Activated CD8-positive, alpha-beta memory T cell treated with anti-CD3 and anti-CD28 coated beads for 24 hours (primary cell): ENCODE measurements at regions not wholly inside any gene's neighbourhood (a gene's known extent, or its start where the extent isn't known, plus 50 kb on each side); places are given as distances from the start of the nearest gene placed in this dataset.
"Not testable (repeated sequence)": the region's sequence is repeated elsewhere in the genome, so short reads cannot be mapped to it uniquely, and the experiment has no call there.

Experiments used
- DNase-seq: peaks from one replicate; pipeline ENCODE4 v3.0.0-alpha.2; 2020

DNA sequence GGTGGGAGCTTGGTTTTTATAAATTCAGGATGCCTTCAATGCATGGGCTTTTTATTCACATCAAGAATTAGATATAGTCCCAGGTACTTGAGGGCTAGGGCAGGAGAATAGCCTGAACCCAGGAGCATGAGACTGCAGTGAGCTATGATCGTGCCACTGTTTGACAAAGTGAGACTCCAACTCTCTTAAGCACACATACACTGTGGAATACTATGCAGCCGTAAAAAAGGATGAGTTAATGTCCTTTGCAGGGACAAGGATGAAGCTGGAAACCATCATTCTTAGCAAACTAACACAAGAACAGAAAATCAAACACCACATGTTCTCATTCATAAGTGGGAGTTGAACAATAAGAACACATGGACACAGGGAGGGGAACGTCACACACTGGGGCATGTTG lies 470.0 kb downstream of the SETD4 start:
- DNase-seq = not testable (repeated sequence)

GRCh38 chr21:35587841-35588380 lies 472.4 kb downstream of the SETD4 start:
- no peak for DNase-seq

GRCh38 chr21:35586305-35586704 lies 474.0 kb downstream of the SETD4 start:
- no peak for DNase-seq

DNA sequence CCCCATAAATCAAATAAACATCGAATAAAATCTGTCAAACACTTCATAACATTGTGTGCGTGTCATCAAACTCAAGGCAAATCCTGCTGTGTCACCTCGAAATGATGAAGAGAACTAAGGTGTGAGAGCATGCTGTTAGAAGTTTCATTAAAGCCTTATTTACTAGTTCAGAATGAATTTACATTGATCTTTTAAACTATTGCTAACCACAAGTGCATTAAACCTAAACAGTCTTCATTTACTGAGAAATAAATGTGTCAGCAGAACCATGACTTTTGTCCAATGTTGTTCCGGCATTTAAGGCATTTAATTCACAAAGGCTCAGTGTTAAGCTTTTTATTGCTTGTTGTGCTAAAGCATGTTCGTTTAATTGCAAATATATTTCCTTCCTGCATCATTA lies 474.4 kb downstream of the SETD4 start:
- DNase-seq = no peak

GRCh38 chr21:35585155-35585554 lies 475.2 kb downstream of the SETD4 start:
- no peak for DNase-seq

- no peak for DNase-seq
These were observed 476.6 kb downstream of the SETD4 start for GRCh38 chr21:35583566-35584216.

DNA sequence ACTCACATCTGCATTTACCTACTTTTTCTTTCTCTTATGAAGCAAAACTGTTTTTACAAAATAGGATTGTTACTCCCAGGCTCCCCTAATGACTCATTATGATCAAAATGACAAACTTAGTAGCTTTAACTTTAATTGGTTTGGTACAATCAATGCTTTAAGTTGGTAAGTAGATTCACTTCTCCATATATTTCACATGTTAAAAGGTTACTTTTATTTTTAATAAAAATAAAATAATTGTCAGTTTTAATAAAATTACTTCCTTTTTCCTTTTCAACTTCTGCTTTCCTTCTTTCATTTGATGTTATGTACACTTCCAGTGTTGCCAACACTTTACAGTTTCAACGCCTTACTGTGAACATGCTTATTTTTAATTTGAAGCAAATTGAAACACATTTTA lies 477.6 kb downstream of the SETD4 start:
- no peak for DNase-seq

- DNase-seq = no peak
These were observed 478.7 kb downstream of the SETD4 start for GRCh38 chr21:35581640-35582039.

GRCh38 chr21:35579520-35580293 lies 480.6 kb downstream of the SETD4 start:
- DNase-seq = no peak

DNA sequence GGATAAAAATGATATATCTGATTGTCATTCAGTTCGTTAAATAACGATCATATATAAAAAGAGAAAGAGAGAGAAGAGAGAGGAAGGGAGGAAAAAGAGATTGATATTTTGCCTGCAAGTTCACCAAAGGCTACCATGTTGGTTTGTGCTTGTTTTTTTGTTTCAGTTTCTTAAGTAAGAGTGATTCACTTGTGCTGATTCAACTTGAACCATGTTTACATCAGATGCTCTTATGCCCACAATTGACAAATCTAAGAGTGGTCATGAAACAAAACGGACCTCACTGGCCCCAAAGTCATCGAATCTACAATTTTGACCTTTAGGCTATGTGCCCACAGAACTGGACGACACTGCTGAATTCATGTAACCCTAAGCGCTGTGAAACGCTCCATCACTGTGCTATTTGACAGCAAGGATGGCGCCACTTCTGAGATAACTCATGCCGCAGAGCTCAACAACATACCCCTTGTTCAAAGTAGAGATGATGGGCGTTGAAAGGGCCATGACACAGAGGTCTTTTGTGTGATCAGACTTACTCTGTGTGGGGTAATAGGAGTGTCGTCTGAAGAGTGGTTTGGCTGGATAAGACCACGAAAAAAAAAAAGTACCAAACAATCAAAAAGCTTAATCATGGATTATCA lies 481.4 kb downstream of the SETD4 start:
- no peak for DNase-seq

DNA sequence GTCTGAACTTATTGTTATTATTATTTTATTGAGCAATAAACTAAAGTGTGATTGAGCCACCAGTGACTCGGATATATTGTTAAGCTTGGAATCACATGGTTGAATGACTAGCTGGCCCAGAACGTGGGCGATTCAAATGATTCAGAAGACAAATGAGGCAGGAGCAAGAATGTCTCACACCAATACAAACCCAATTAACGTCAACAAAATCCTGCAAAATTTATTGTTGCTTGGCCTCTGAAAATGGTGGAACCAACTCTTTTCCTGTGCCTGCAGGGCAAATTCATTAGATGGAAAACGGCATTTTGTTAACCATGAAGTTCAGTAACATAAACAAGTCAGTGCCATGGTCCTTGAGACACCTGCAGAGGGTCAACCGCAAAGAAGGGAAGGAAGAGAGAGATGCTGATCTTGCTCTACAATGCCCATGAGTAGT lies 482.0 kb downstream of the SETD4 start:
- DNase-seq = no peak

DNA sequence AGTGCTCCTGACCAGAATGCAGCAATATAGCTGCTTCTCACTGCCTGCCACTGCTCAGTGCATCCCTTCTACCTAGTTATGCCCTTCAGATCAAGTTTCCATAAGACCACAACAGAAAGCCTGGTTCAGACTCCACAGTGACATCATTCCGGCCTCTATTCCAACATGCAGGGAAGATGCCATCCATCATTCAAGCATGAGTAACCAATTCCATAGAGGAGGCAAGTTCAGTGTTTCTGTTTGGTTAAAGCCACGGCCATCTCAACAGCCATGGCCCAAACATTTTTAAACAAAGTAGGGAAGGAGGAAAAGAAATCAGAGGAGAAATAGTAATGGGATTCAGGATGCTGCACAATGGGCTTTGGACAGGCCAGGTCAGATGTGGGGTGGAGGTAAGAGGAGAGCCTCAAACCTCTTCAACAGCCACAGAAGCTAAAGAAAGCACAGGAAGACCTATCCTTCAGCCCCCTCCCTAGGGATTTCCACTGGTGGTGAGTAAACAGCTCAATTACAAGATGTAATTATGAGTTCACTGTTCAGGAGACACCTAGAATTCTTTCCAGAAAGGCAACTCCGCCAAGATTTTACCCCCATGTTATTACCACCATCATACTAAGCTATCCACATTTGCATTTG lies 484.9 kb downstream of the SETD4 start:
- no peak for DNase-seq

GRCh38 chr21:35573472-35574374 lies 486.6 kb downstream of the SETD4 start:
- DNase-seq = no peak

DNA sequence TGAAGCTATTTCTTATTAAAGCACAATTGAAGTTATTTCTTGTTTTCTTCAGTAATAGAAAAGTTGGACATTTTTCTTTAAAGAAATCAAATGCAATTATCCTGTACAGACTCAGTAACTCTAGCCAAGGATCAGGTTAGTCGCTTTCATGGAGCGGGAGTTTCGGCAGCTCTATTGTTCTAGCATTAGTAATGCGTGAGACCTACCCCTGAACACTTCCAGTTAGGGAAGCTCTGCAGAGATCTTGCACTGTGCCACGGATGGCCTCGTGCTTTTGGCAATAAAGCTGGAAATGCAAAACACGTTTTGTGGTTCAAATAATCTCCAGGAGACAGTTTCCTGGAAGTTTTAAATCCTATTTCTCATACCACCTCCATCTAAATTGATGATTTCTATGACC lies 488.4 kb downstream of the SETD4 start:
- DNase-seq = no peak

- DNase-seq = no peak
These were observed 491.7 kb downstream of the SETD4 start for GRCh38 chr21:35568643-35569042.

- DNase-seq = no peak
These were observed 493.5 kb downstream of the SETD4 start for GRCh38 chr21:35566874-35567273.

DNA sequence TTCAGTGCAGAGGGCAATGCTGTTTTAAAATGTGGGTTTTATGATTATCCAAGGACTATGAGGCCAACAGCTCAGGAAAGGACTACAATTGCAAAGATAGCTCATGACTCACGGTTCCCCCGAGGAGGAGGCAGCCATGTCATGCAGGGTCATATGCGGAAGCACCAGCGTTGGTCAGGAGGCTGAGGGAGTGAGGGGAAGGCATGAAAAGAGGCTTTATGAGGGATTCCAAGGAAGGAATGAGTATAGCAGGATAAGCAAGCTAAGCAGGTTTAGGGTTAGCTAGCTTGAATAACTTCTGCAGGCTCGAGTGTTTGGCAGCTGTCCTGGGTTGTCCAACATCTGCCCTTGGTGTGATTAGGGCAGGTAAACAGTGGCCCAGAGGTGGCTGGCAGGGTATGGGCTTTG lies 495.1 kb downstream of the SETD4 start:
- DNase-seq = no peak

DNA sequence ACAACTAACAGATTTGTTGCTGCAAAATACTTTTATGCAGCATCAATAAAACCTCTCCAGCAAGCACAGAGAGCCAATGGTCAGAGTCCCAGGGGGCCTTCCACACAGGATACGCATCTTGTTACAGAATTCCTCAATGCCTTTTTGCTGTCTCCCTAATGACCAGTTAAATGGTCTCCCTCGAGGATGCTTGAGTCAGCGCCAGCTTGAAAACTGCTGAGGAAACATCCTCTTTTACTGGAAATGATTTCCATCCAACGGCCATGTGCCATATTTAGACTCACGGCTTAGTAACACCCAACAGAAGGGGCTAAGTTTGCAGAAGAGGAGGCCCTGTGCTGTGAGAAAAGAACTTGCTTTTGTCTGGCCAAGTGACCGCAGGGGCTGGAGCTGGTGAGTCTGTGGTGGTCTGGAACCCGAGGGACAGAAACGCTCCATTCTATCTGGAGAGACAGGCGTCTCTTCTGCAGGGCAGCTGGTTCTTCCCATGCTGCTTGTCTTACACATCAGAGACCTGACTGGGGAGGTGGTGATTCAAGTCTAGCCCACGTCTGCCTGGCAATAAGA lies 496.4 kb downstream of the SETD4 start:
- DNase-seq = no peak

GRCh38 chr21:35562876-35563275 lies 497.4 kb downstream of the SETD4 start:
- no peak for DNase-seq

DNA sequence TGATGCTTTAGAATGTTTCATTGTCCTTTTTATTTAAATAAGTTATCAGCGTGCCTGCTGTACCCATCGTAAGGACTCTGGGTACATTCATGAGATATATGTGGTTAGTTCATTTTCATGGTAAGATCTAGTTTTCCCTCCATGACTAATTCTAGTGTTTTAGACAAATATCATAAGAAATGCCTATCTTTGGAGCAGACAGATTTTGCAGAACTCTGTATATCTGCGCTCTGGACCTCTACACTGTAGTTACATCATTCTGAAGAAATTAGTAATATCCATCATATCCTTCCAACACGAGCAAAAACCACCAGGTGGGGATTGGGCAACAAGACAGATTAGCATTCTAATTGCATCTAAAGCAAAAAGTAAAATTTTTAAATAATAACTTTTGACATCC lies 499.2 kb downstream of the SETD4 start:
- DNase-seq = no peak

DNA sequence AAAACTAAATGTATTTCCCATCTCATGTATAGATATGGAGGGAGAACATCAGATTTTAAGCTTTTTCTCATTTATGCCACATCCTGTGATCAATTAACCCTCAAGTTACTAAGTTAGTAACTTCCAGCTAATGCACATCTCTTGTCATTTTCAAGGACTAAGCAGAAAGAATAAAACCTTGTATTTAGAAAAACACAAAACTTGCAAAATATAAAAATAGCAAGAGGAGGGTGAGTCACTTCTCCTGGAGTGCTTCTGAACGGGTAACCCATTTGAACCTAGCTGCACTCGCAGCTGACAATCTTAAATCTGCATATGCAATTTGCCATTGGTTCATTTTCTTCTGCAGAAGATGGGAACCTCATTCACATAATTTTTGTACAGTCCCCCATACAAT lies 500.5 kb downstream of the SETD4 start:
- no peak for DNase-seq
